Stimulated activated effector memory CD8-positive, alpha-beta T cell treated with anti-CD3 and anti-CD28 coated beads, Interleukin-12 subunit alpha, Interleukin-12 subunit beta, amount 100 ng/mL, for 72 hours (primary cell): ENCODE measurements at regions not wholly inside any gene's neighbourhood (a gene's known extent, or its start where the extent isn't known, plus 50 kb on each side); places are given as distances from the start of the nearest gene placed in this dataset.

Experiments used
- ATAC-seq: fragments of 150-1000 bp; cut with Tn5 transposase; 2 replicates; pipeline ENCODE4 v1.10.0; 2021
- DNase-seq, 2 donors: peaks; one replicate each; pipeline ENCODE4 v3.0.0; 2021 to 2022; ENCODE audit warnings: low spot score in 2 of 2
- H3K27ac Mint-ChIP-seq: one replicate; pipeline ENCODE4 v1.8.0; 2022; ENCODE audit warnings: mild to moderate bottlenecking, mixed read lengths
- H3K36me3 Mint-ChIP-seq: one replicate; pipeline ENCODE4 v1.8.0; 2022; ENCODE audit warnings: mild to moderate bottlenecking, mixed read lengths
- H3K4me1 Mint-ChIP-seq: one replicate; pipeline ENCODE4 v1.8.0; 2022; ENCODE audit warnings: mixed read lengths
- H3K4me3 Mint-ChIP-seq: one replicate; pipeline ENCODE4 v1.8.0; 2022; ENCODE audit warnings: mild to moderate bottlenecking, mixed read lengths
- H3K9me3 Mint-ChIP-seq: one replicate; pipeline ENCODE4 v1.8.0; 2022; ENCODE audit warnings: mixed read lengths

- DNase-seq (no peak), ATAC-seq (no peak)
- H3K36me3 Mint-ChIP-seq, result peaks cover 20% of the 10 kb centered on the region
- no peak overlapping the region for H3K27ac Mint-ChIP-seq
- no peak overlapping the region for H3K4me3 Mint-ChIP-seq
- H3K4me1 Mint-ChIP-seq, result peaks cover 24% of the 10 kb centered on the region
- no peaks in the 10 kb centered on the region for H3K9me3 Mint-ChIP-seq
Measured at GRCh38 chr9:21580636-21581378, 98.7 kb upstream of the IFNE start.

- ATAC-seq (no peak), DNase-seq (no peak)
- no peak overlapping the region for H3K27ac Mint-ChIP-seq
- peaks cover 10% of the 10 kb centered on the region for H3K4me1 Mint-ChIP-seq
- no peak overlapping the region for H3K4me3 Mint-ChIP-seq
- no peaks in the 10 kb centered on the region for H3K9me3 Mint-ChIP-seq
- peaks cover 11% of the 10 kb centered on the region for H3K36me3 Mint-ChIP-seq
Measured at GRCh38 chr9:21583628-21584377, 101.7 kb upstream of the IFNE start.

GRCh38 chr9:21584890-21585289, 102.8 kb upstream of the IFNE start:
- no peak overlapping the region for H3K4me3 Mint-ChIP-seq
- peaks cover 7% of the 10 kb centered on the region for H3K36me3 Mint-ChIP-seq
- no peak overlapping the region for H3K27ac Mint-ChIP-seq
- ATAC-seq (no peak), DNase-seq (no peak)
- H3K4me1 Mint-ChIP-seq, result no peaks in the 10 kb centered on the region
- H3K9me3 Mint-ChIP-seq, result no peaks in the 10 kb centered on the region

- no peak overlapping the region for H3K4me3 Mint-ChIP-seq
- peaks cover under 1% of the 10 kb centered on the region for H3K4me1 Mint-ChIP-seq
- H3K9me3 Mint-ChIP-seq, result no peaks in the 10 kb centered on the region
- ATAC-seq (no peak), DNase-seq (no peak)
- H3K36me3 Mint-ChIP-seq, result no peaks in the 10 kb centered on the region
- H3K27ac Mint-ChIP-seq, result no peak overlapping the region
Measured at GRCh38 chr9:21585756-21586752, 103.9 kb upstream of the IFNE start.

GRCh38 chr9:21589344-21590056, 107.4 kb upstream of the IFNE start:
- H3K27ac Mint-ChIP-seq, result no peak overlapping the region
- no peak for ATAC-seq

GRCh38 chr9:21590058-21590996, 108.2 kb upstream of the IFNE start:
- no peak overlapping the region for H3K27ac Mint-ChIP-seq
- peaks cover 19% of the 10 kb centered on the region for H3K4me1 Mint-ChIP-seq
- H3K9me3 Mint-ChIP-seq, result no peaks in the 10 kb centered on the region
- no peak for ATAC-seq
- DNase-seq, result no peak
- no peaks in the 10 kb centered on the region for H3K36me3 Mint-ChIP-seq
- no peak overlapping the region for H3K4me3 Mint-ChIP-seq

More at GRCh38 chr9:21589344-21590056, 107.4 kb upstream of the IFNE start:
- H3K4me3 Mint-ChIP-seq, result no peak overlapping the region
- no peak for DNase-seq
- H3K9me3 Mint-ChIP-seq, result no peaks in the 10 kb centered on the region
- peaks cover 19% of the 10 kb centered on the region for H3K4me1 Mint-ChIP-seq
- no peaks in the 10 kb centered on the region for H3K36me3 Mint-ChIP-seq

- peak; percentile 15 to 67 for DNase-seq
- Mint-ChIP-seq H3K4me3 (no peak overlapping the region), H3K36me3 (no peaks in the 10 kb centered on the region), H3K9me3 (no peaks in the 10 kb centered on the region), H3K4me1 (peaks cover 19% of the 10 kb centered on the region), H3K27ac (no peak overlapping the region)
- ATAC-seq, result peak; percentile 100
Measured at GRCh38 chr9:21591221-21592062, 109.3 kb upstream of the IFNE start.

GRCh38 chr9:21592063-21592338, 109.9 kb upstream of the IFNE start:
- no peak for ATAC-seq
- Mint-ChIP-seq H3K9me3 (no peaks in the 10 kb centered on the region), H3K4me3 (no peak overlapping the region), H3K36me3 (no peaks in the 10 kb centered on the region), H3K4me1 (peaks cover 19% of the 10 kb centered on the region), H3K27ac (no peak overlapping the region)
- DNase-seq, result no peak

GRCh38 chr9:21597284-21597683, 115.2 kb upstream of the IFNE start:
- Mint-ChIP-seq H3K36me3 (no peaks in the 10 kb centered on the region), H3K27ac (no peak overlapping the region)

GRCh38 chr9:21598749-21599148, 116.6 kb upstream of the IFNE start:
- ATAC-seq, result no peak
- no peaks in the 10 kb centered on the region for H3K4me1 Mint-ChIP-seq

More at GRCh38 chr9:21597284-21597683, 115.2 kb upstream of the IFNE start:
- DNase-seq (no peak), ATAC-seq (no peak)
- Mint-ChIP-seq H3K9me3 (no peaks in the 10 kb centered on the region), H3K4me1 (peaks cover 6% of the 10 kb centered on the region), H3K4me3 (no peak overlapping the region)

GRCh38 chr9:21605489-21605931, 123.4 kb upstream of the IFNE start:
- ATAC-seq, result no peak
- Mint-ChIP-seq H3K27ac (no peak overlapping the region), H3K4me1 (no peaks in the 10 kb centered on the region), H3K9me3 (no peaks in the 10 kb centered on the region), H3K4me3 (no peak overlapping the region), H3K36me3 (no peaks in the 10 kb centered on the region)
- DNase-seq, result no peak

More at GRCh38 chr9:21598749-21599148, 116.6 kb upstream of the IFNE start:
- no peaks in the 10 kb centered on the region for H3K9me3 Mint-ChIP-seq
- DNase-seq, result no peak
- H3K36me3 Mint-ChIP-seq, result no peaks in the 10 kb centered on the region
- no peak overlapping the region for H3K4me3 Mint-ChIP-seq
- no peak overlapping the region for H3K27ac Mint-ChIP-seq

- Mint-ChIP-seq H3K27ac (no peak overlapping the region), H3K36me3 (no peaks in the 10 kb centered on the region), H3K4me3 (no peak overlapping the region), H3K9me3 (no peaks in the 10 kb centered on the region), H3K4me1 (peaks cover 12% of the 10 kb centered on the region)
- DNase-seq (no peak), ATAC-seq (no peak)
Measured at GRCh38 chr9:21607576-21607975, 125.5 kb upstream of the IFNE start.

GRCh38 chr9:21608200-21608599, 126.1 kb upstream of the IFNE start:
- no peaks in the 10 kb centered on the region for H3K36me3 Mint-ChIP-seq
- no peak for ATAC-seq
- H3K4me3 Mint-ChIP-seq, result no peak overlapping the region
- no peaks in the 10 kb centered on the region for H3K9me3 Mint-ChIP-seq
- no peak overlapping the region for H3K27ac Mint-ChIP-seq
- H3K4me1 Mint-ChIP-seq, result peaks cover 12% of the 10 kb centered on the region
- DNase-seq, result no peak
